ENCODE measurements at regions not wholly inside any gene's neighbourhood (a gene's known extent, or its start where the extent isn't known, plus 50 kb on each side); places are given as distances from the start of the nearest gene placed in this dataset.

- intact Hi-C loops (cut with DNase I): no loop called here
- 68% methylated on average over 12 of the region's 12 CpGs for WGBS (ENCODE audit: insufficient coverage, low coverage, low lambda C conversion rate, missing lambda C conversion rate)
- Histone ChIP-seq H3K36me3 (no peaks in the 10 kb centered on the region), H3K9me3 (no peaks in the 10 kb centered on the region), H3K4me1 (no peaks in the 10 kb centered on the region), H3K27me3 (no peaks in the 10 kb centered on the region), H3K4me3 (no peak overlapping the region), H3K27ac (no peak overlapping the region)
- TF ChIP-seq CTCF (IDR thresholded peaks at IDR 0.05) (no peak), POLR2A (IDR thresholded peaks at IDR 0.05) (no peak)
- DNase-seq (peak in 1 of 3 donors; percentile 15), ATAC-seq (no peak)
Observed at GRCh38 chr11:134565343-134565891, 153.4 kb upstream of the B3GAT1 start.

GRCh38 chr11:134564472-134565200 is 152.6 kb upstream of the B3GAT1 start:
- Histone ChIP-seq H3K4me3 (no peak overlapping the region), H3K9me3 (no peaks in the 10 kb centered on the region), H3K27ac (no peak overlapping the region), H3K27me3 (no peaks in the 10 kb centered on the region), H3K36me3 (no peaks in the 10 kb centered on the region), H3K4me1 (no peaks in the 10 kb centered on the region)
- no peak for ATAC-seq
- peak in 1 of 3 donors; percentile 14 for DNase-seq
- intact Hi-C loops (cut with DNase I): no loop called here
- WGBS (ENCODE audit: insufficient coverage, low coverage, low lambda C conversion rate, missing lambda C conversion rate): 63% methylated on average over 6 of the region's 6 CpGs
- TF ChIP-seq CTCF (IDR thresholded peaks at IDR 0.05): no peak
- TF ChIP-seq POLR2A (IDR thresholded peaks at IDR 0.05): no peak

GRCh38 chr11:134562941-134563471 is 151.0 kb upstream of the B3GAT1 start:
- peak in 1 of 3 donors; percentile 30 for DNase-seq

GRCh38 chr11:134562196-134562595 is 150.2 kb upstream of the B3GAT1 start:
- Histone ChIP-seq H3K27me3 (no peaks in the 10 kb centered on the region), H3K4me3 (no peak overlapping the region), H3K27ac (no peak overlapping the region), H3K9me3 (no peaks in the 10 kb centered on the region), H3K36me3 (no peaks in the 10 kb centered on the region), H3K4me1 (no peaks in the 10 kb centered on the region)
- ATAC-seq (no peak), DNase-seq (peak in 1 of 3 donors; percentile 15)
- intact Hi-C loops (cut with DNase I): no loop called here
- no peak for TF ChIP-seq CTCF (IDR thresholded peaks at IDR 0.05)
- no peak for TF ChIP-seq POLR2A (IDR thresholded peaks at IDR 0.05)
- WGBS (ENCODE audit: insufficient coverage, low coverage, low lambda C conversion rate, missing lambda C conversion rate): 74% methylated on average over 3 of the region's 4 CpGs

More at GRCh38 chr11:134562941-134563471, 151.0 kb upstream of the B3GAT1 start:
- ATAC-seq: no peak
- TF ChIP-seq POLR2A (IDR thresholded peaks at IDR 0.05) (no peak), CTCF (IDR thresholded peaks at IDR 0.05) (no peak)
- H3K36me3 ChIP-seq: no peaks in the 10 kb centered on the region
- no peaks in the 10 kb centered on the region for H3K9me3 ChIP-seq
- H3K27me3 ChIP-seq: no peaks in the 10 kb centered on the region
- WGBS (ENCODE audit: insufficient coverage, low coverage, low lambda C conversion rate, missing lambda C conversion rate): 50% methylated on average over 1 of the region's 7 CpGs
- intact Hi-C loops (cut with DNase I): no loop called here
- no peaks in the 10 kb centered on the region for H3K4me1 ChIP-seq
- no peak overlapping the region for H3K27ac ChIP-seq
- H3K4me3 ChIP-seq: no peak overlapping the region

All from right lobe of liver (tissue), 6 donors.